Activated naive CD4-positive, alpha-beta T cell treated with anti-CD3 and anti-CD28 coated beads, Interleukin-2, amount 10 ng/mL, durations not matched to agents 7 days and 5 days (primary cell): ENCODE measurements at regions not wholly inside any gene's neighbourhood (a gene's known extent, or its start where the extent isn't known, plus 50 kb on each side); places are given as distances from the start of the nearest gene placed in this dataset.

Source experiments
- CTCF ChIA-PET: fragments of 350-600 bp; sonication (Branson Sonifier 250); formaldehyde crosslinking; loops from one replicate; lab custom pipeline; 2021; ENCODE audit warnings: antibody characterized with exemption; lab: Charles Lee
- DNase-seq: peaks from one replicate; pipeline ENCODE4 v3.0.0-alpha.2; 2020
- H3K27ac Mint-ChIP-seq: one replicate; pipeline ENCODE4 v1.8.0; 2021; ENCODE audit warnings: mild to moderate bottlenecking, moderate library complexity, mixed read lengths
- H3K27me3 Mint-ChIP-seq: one replicate; pipeline ENCODE4 v1.8.0; 2021; ENCODE audit warnings: mild to moderate bottlenecking, mixed read lengths
- H3K36me3 Mint-ChIP-seq: one replicate; pipeline ENCODE4 v1.8.0; 2021; ENCODE audit warnings: mixed read lengths
- H3K4me1 Mint-ChIP-seq: one replicate; pipeline ENCODE4 v1.8.0; 2021; ENCODE audit warnings: mixed read lengths
- H3K4me3 Mint-ChIP-seq: one replicate; pipeline ENCODE4 v1.8.0; 2021; ENCODE audit warnings: mild to moderate bottlenecking, moderate library complexity, mixed read lengths
- H3K9me3 Mint-ChIP-seq: one replicate; pipeline ENCODE4 v1.8.0; 2021; ENCODE audit warnings: mixed read lengths

DNA sequence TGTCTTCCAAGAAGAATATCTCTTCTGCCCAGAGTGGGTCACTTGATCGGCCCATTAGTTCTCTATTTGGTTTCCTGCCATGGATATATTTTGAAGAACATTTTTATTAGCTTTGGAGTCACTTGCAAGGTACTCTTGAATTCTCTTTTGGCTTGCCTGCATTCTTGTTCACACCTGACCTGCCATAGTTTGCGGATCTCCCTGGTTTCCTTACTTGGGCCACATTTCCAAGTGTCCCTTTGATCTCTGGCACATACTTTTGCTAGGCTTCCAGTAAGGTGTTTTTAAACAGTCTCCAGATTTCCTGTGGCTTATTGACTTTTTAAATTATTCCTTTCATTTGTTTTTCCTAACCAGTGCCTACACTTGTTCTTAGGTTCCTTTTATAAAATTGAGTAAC is 488.5 kb upstream of the MDFIC2 start:
- Mint-ChIP-seq H3K27me3 (peaks cover 3% of the 10 kb centered on the region), H3K9me3 (no peaks in the 10 kb centered on the region), H3K27ac (no peak overlapping the region), H3K4me3 (no peak overlapping the region), H3K4me1 (no peaks in the 10 kb centered on the region), H3K36me3 (no peaks in the 10 kb centered on the region)
- no peak for DNase-seq
- CTCF ChIA-PET, result no interaction called here

DNA sequence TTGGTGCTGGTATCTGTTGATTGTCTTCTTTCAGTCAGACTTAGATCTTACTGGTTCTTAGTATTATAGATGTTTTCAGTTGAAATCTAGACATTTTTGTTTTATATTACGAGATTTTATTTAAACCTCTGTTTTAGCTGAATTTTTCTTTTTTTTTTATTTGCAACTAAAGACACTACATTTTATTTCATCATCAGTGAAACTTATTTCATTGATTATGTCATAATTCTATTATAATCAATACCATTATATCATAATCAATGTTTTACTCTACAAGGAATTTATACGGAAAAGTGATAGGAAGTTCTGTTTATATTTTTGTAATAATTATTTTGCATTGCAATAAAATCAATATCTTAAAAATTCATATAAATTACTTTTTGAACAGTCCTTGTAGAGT is 477.4 kb upstream of the MDFIC2 start:
- CTCF ChIA-PET, result no interaction called here
- Mint-ChIP-seq H3K27me3 (no peaks in the 10 kb centered on the region), H3K4me3 (no peak overlapping the region), H3K36me3 (no peaks in the 10 kb centered on the region), H3K27ac (no peak overlapping the region), H3K9me3 (no peaks in the 10 kb centered on the region), H3K4me1 (no peaks in the 10 kb centered on the region)
- DNase-seq, result no peak

DNA sequence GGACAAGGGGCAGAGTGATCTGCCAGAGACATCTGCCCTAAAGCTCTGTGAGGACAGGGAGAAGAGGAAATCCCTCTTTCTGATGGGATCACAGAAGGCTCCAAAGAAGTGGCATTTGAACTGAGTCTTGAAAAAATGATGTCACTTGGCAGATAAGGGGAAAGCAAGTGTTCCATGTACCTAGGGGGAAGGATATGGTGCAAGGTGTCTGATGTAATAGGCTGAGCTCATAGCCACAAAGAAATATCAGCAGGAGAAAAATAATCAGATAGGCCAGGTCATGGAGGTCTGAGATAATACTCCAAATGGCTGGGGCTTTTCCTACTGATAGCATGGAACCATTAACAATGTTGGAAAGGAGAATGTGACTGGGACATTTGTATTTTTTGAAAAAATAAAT is 468.4 kb upstream of the MDFIC2 start:
- DNase-seq, result no peak
- CTCF ChIA-PET, result no interaction called here
- no peak overlapping the region for H3K27ac Mint-ChIP-seq
- no peaks in the 10 kb centered on the region for H3K27me3 Mint-ChIP-seq
- no peaks in the 10 kb centered on the region for H3K9me3 Mint-ChIP-seq
- no peaks in the 10 kb centered on the region for H3K4me1 Mint-ChIP-seq
- no peaks in the 10 kb centered on the region for H3K36me3 Mint-ChIP-seq
- no peak overlapping the region for H3K4me3 Mint-ChIP-seq

DNA sequence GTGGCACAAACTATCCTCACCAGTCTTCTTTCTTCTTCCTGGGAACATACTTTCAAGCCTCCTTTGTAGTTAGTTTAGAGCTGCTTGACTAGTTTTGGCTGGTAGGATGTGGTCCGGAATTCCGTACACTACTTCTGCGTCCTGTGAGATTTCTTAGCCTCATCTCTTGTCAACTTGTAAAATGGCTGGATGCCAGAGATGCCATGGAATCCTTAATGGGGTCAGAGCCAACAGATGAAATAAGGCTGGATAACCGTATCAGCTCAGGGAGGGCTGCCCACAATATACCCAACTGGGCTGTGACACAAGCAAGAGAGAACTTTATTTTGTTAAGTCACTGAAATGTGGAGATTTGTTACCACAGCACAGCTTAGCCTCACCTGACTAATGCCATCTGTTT is 466.9 kb upstream of the MDFIC2 start:
- Mint-ChIP-seq H3K4me3 (no peak overlapping the region), H3K9me3 (no peaks in the 10 kb centered on the region), H3K36me3 (no peaks in the 10 kb centered on the region), H3K27ac (no peak overlapping the region), H3K4me1 (no peaks in the 10 kb centered on the region), H3K27me3 (peaks cover 3% of the 10 kb centered on the region)
- no peak for DNase-seq
- CTCF ChIA-PET, result no interaction called here

DNA sequence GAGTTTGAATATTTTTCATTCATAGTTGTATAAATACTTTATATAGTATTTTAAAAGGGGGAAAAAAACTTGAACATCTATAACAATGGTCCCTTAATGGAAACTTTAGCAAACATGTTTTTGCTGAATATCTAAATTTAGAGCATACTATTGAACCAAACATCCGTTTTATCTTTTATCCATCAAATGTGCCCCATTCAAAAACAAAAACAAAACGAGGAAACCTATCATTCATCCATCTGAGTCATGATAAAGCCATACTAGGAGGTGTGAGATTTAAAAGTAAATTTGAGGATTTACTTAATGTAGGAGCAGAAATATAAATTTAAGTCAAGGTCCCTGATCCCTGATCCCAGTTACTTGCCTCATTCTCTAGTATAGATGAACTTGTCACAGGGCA is 463.6 kb upstream of the MDFIC2 start:
- no peak overlapping the region for H3K4me3 Mint-ChIP-seq
- CTCF ChIA-PET, result no interaction called here
- H3K27ac Mint-ChIP-seq, result no peak overlapping the region
- no peak for DNase-seq
- no peaks in the 10 kb centered on the region for H3K36me3 Mint-ChIP-seq
- H3K9me3 Mint-ChIP-seq, result no peaks in the 10 kb centered on the region
- H3K27me3 Mint-ChIP-seq, result peaks cover 3% of the 10 kb centered on the region
- H3K4me1 Mint-ChIP-seq, result peaks cover 2% of the 10 kb centered on the region

DNA sequence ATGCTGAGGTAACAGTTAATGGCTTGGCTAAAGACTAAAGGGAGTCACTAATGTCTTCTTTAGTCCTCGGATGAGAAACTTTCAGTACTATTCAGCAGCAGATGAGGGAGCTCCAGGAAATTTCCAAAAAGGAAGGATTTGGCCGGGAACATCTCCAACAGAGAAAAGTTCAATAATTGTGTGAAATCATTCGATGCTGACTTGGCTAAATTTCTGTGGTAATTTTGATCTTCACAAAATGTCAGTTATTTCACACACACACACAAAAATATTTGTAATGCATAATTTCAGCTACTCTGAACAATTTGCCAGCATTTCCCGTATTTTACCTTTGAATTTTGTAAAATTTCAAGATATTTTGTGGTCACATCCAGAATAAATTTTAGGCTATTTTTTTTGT is 462.8 kb upstream of the MDFIC2 start:
- Mint-ChIP-seq H3K27ac (no peak overlapping the region), H3K36me3 (no peaks in the 10 kb centered on the region), H3K4me3 (no peak overlapping the region), H3K9me3 (no peaks in the 10 kb centered on the region), H3K4me1 (peaks cover 2% of the 10 kb centered on the region), H3K27me3 (peaks cover 3% of the 10 kb centered on the region)
- CTCF ChIA-PET, result no interaction called here
- DNase-seq, result no peak

DNA sequence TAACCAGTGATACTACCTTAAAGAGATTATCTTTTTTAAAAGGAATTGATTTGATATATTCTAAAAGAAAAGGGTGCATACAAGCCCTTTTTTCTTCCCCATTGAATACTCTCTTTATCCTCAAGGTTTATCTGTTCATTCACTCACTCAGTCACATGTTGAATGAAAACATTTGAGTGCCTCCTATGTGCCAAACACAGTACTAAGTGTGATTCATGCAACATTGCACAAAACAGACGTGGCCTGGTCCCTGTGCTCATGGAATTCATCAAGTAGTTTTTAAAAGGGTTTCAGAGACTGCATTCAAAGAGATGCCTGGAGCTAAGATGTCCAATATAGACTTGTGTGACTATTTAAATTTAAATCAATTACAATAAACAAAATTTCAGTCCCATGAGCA is 462.2 kb upstream of the MDFIC2 start:
- Mint-ChIP-seq H3K4me3 (no peak overlapping the region), H3K27me3 (peaks cover 3% of the 10 kb centered on the region), H3K27ac (no peak overlapping the region), H3K36me3 (no peaks in the 10 kb centered on the region), H3K4me1 (peaks cover 2% of the 10 kb centered on the region), H3K9me3 (no peaks in the 10 kb centered on the region)
- no peak for DNase-seq
- CTCF ChIA-PET, result no interaction called here

DNA sequence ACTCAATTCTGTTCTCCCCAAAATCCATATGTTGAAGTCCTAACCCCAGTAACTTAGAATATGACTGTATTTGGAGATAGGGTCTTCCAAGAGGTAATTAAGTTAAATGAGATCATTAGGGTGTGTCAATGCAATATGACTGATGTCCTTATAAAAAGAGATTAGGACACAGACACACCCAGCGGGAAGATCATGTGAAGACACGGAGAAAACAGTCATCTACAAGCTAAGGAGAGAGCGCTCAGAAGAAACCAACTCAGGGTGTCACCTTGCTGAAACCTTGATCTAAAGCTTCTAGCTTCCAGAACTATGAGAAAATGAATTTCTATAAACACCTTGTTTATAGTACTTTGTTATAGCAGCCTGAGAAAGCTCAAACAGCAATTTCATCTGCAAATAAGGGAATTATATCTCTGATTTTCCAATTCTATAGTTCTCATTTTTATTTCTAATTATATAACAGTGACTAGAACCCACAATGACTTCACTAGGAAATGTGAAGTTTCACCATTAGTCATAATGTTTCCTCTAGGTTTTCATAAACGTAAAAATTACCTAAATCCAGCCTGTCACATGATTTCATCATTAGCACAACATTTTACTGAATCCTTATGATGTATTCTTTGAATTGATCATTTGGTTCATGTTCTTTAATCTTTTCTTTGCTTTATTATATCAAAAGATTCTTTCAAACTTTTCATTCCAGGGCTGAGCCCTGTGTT is 459.1 kb upstream of the MDFIC2 start:
- peaks cover 2% of the 10 kb centered on the region for H3K4me1 Mint-ChIP-seq
- no peaks in the 10 kb centered on the region for H3K36me3 Mint-ChIP-seq
- no peak overlapping the region for H3K27ac Mint-ChIP-seq
- H3K9me3 Mint-ChIP-seq, result no peaks in the 10 kb centered on the region
- DNase-seq, result no peak
- CTCF ChIA-PET, result no interaction called here
- peaks cover 3% of the 10 kb centered on the region for H3K27me3 Mint-ChIP-seq
- H3K4me3 Mint-ChIP-seq, result no peak overlapping the region

DNA sequence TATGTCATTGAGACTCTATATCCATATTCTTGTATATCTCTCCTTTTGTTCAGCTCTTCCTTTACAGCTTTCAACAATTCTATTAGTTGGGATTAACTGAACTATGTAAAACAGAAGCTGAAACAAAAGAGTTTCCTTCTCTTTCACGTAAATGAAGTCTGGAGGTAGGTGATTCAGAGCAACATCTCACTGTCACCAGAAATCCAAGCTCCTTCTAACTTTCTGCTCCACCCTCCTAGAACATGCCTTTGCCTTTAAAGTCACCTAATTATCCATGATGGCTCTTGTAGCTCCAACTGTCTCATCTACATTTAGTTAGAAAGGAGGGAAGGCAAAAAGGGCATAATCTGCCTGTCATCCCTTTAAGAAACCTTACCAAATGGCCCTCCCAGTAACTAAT is 458.2 kb upstream of the MDFIC2 start:
- H3K4me3 Mint-ChIP-seq, result no peak overlapping the region
- H3K4me1 Mint-ChIP-seq, result peaks cover 2% of the 10 kb centered on the region
- no peaks in the 10 kb centered on the region for H3K36me3 Mint-ChIP-seq
- no peaks in the 10 kb centered on the region for H3K9me3 Mint-ChIP-seq
- no peak overlapping the region for H3K27ac Mint-ChIP-seq
- CTCF ChIA-PET, result no interaction called here
- DNase-seq, result no peak
- peaks cover 3% of the 10 kb centered on the region for H3K27me3 Mint-ChIP-seq

DNA sequence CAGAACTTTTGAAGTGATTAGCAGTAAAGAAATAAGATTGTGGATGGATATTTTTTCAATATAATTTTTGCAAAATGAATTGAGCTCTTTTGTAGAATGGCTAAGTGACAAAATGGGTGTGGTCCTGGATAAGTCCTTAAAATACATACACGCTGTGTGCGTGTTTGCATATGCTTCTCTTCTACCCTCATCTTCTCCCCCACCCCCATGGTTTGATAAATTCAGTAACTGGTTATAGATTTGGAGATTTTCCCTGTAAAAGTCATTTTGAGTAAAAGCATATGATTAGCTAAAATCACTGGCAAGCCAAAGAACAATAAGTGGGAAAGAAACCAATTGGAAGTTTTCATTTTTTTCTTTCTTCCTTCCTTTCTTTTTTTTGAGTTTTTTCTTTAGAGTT is 453.9 kb upstream of the MDFIC2 start:
- Mint-ChIP-seq H3K4me1 (no peaks in the 10 kb centered on the region), H3K36me3 (no peaks in the 10 kb centered on the region), H3K27ac (no peak overlapping the region), H3K4me3 (no peak overlapping the region), H3K9me3 (no peaks in the 10 kb centered on the region), H3K27me3 (peaks cover 4% of the 10 kb centered on the region)
- DNase-seq, result no peak
- CTCF ChIA-PET, result no interaction called here

DNA sequence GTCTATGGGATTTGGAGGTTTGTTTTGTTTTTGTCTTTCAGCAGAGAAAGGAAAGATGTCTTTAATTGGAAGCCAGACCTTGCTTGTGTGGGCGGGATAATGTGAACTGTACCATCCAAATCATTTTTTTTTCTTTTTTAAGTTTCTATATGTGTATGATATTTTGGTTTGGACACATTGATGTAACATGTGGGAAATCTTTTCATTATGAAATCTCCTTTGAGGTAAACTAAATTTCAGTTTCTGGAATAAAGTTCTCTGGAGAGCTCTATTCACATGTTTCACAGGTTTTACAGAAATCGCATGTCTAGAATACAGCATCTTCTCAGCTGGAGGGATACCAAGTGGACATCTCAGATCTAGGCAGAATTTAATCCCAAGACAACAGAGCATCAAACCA is 451.5 kb upstream of the MDFIC2 start:
- CTCF ChIA-PET, result no interaction called here
- no peak for DNase-seq
- H3K9me3 Mint-ChIP-seq, result no peaks in the 10 kb centered on the region
- peaks cover 4% of the 10 kb centered on the region for H3K27me3 Mint-ChIP-seq
- no peak overlapping the region for H3K4me3 Mint-ChIP-seq
- no peak overlapping the region for H3K27ac Mint-ChIP-seq
- H3K36me3 Mint-ChIP-seq, result no peaks in the 10 kb centered on the region
- H3K4me1 Mint-ChIP-seq, result no peaks in the 10 kb centered on the region

DNA sequence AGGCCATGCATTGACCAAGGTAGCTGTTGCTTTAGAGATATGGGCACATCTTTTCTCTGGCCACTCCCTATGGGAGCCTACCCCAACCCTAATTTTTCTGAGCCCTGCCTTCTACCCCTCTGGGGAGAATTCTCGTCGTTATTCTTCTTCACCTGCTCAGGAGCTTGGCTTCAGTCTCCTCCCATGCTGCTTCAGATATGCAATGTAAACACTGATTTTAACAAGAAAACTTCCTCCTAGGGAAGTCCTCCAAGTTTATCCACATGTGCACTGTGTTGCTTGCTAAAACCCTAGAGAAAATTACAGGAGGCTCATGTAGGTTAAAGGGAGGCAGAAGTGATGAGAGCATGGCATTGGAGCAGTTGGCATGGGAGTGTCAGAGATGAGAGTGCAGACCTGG is 445.2 kb upstream of the MDFIC2 start:
- H3K27ac Mint-ChIP-seq, result no peak overlapping the region
- H3K4me3 Mint-ChIP-seq, result no peak overlapping the region
- DNase-seq, result no peak
- H3K27me3 Mint-ChIP-seq, result no peaks in the 10 kb centered on the region
- CTCF ChIA-PET, result no interaction called here
- H3K4me1 Mint-ChIP-seq, result no peaks in the 10 kb centered on the region
- H3K36me3 Mint-ChIP-seq, result no peaks in the 10 kb centered on the region
- no peaks in the 10 kb centered on the region for H3K9me3 Mint-ChIP-seq

DNA sequence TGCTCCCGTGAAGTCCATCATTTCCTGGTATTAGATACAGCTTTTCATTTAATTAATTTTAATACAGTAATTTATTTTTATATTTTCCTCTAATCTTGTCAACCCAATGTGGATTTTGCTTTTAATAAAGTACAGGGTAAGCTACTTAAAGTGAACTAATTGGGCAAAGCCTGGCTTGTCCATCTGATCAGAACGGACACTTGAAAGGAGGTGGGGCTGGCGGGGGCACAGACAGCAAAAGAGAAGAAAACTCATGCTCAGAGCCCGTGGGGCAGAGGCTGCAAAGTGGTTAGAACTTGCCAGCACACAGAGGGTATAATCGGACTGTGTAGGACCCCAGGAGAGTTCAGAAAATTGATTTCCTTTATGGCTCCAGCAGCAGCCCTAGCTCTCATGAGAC is 443.1 kb upstream of the MDFIC2 start:
- H3K27me3 Mint-ChIP-seq, result no peaks in the 10 kb centered on the region
- no peak overlapping the region for H3K27ac Mint-ChIP-seq
- no peaks in the 10 kb centered on the region for H3K4me1 Mint-ChIP-seq
- H3K4me3 Mint-ChIP-seq, result no peak overlapping the region
- no peaks in the 10 kb centered on the region for H3K9me3 Mint-ChIP-seq
- DNase-seq, result no peak
- CTCF ChIA-PET, result no interaction called here
- no peaks in the 10 kb centered on the region for H3K36me3 Mint-ChIP-seq

DNA sequence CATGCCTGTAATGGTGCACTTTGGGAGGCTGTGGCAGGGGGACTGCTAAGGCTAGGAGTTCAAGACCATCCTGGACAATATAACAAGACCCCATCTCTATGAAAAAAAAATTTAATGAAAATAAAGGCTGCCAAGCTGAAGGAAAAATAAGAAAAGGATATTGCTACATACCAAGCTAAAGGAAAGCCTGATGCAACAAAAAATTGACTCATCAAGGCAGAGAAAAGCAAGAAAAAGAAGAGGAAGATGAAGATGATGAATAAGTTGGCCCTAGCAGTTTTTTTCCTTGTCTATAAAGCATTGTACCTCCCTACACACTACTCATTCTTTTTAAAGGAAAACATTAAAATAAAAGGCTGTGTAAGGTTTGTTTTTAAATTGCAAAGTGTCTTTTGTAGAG is 441.9 kb upstream of the MDFIC2 start:
- Mint-ChIP-seq H3K27me3 (no peaks in the 10 kb centered on the region), H3K9me3 (no peaks in the 10 kb centered on the region), H3K27ac (no peak overlapping the region), H3K4me3 (no peak overlapping the region), H3K36me3 (no peaks in the 10 kb centered on the region), H3K4me1 (no peaks in the 10 kb centered on the region)
- DNase-seq, result no peak
- CTCF ChIA-PET, result no interaction called here

DNA sequence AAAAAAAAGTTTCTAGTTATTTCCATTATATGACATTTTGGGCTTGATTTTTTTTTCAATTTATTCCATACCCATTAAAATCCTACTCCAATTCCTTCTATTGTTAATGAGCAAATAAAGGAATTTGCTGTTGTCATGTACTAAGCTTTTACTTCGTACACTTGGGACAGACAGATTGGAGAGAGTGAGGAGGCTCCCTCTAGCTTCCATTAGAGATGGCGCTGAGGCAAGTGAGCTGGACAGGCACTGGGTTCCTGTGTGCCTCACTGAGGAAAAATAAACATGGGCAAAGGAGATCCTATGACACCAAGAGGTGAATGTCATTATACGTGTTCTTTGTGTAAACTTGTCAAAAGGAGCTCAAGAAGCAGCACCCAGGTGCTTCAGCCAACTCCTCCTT is 441.1 kb upstream of the MDFIC2 start:
- no peaks in the 10 kb centered on the region for H3K4me1 Mint-ChIP-seq
- H3K9me3 Mint-ChIP-seq, result no peaks in the 10 kb centered on the region
- CTCF ChIA-PET, result no interaction called here
- no peak overlapping the region for H3K27ac Mint-ChIP-seq
- H3K27me3 Mint-ChIP-seq, result peaks cover 3% of the 10 kb centered on the region
- H3K36me3 Mint-ChIP-seq, result no peaks in the 10 kb centered on the region
- no peak for DNase-seq
- no peak overlapping the region for H3K4me3 Mint-ChIP-seq

DNA sequence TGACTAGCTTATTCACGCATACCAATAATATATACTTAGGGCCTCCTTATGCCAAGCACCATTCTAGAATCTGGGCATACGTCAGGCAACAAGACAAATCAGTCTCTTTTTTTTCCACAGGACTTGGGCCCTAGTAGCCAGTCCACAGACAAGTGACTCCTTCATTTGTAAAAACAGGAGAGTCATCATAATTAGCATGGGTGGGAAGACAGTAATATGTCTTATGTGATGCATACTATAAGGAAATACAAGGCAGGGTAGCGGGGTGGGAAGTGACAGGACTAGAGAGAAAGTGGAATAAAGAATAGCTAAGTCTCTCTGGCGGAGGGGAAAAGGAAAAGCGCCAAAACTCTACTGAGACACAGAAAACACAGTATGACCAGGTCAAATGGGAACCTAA is 439.6 kb upstream of the MDFIC2 start:
- Mint-ChIP-seq H3K4me3 (no peak overlapping the region), H3K27me3 (peaks cover 3% of the 10 kb centered on the region), H3K36me3 (no peaks in the 10 kb centered on the region), H3K9me3 (no peaks in the 10 kb centered on the region), H3K27ac (no peak overlapping the region), H3K4me1 (no peaks in the 10 kb centered on the region)
- no peak for DNase-seq
- CTCF ChIA-PET, result no interaction called here
